ENCODE measurements at regions not wholly inside any gene's neighbourhood (a gene's known extent, or its start where the extent isn't known, plus 50 kb on each side); places are given as distances from the start of the nearest gene placed in this dataset.
"Not testable (repeated sequence)": the region's sequence is repeated elsewhere in the genome, so short reads cannot be mapped to it uniquely, and the experiment has no call there.

DNA sequence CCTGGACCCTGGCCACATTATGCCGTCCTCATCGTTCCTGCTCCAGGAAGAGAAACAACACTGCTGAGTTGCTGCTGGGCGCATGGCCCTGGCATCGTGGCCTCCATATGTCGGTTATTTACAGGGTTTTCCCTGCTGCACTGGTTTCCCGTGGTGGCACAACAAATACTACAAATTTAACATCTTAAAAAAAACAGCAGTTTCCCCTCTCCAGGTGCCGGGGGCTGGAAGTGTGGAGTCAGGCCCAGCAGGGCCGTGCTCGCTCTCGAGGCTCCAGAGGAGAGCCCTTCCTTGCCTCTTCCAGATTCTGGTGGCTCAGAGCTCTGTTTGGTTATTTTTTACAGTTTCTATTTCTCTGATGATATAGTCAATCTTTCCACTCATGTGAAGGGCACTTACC, 777.8 kb upstream of the TPTE start:
- TF ChIP-seq, protein P1, sequence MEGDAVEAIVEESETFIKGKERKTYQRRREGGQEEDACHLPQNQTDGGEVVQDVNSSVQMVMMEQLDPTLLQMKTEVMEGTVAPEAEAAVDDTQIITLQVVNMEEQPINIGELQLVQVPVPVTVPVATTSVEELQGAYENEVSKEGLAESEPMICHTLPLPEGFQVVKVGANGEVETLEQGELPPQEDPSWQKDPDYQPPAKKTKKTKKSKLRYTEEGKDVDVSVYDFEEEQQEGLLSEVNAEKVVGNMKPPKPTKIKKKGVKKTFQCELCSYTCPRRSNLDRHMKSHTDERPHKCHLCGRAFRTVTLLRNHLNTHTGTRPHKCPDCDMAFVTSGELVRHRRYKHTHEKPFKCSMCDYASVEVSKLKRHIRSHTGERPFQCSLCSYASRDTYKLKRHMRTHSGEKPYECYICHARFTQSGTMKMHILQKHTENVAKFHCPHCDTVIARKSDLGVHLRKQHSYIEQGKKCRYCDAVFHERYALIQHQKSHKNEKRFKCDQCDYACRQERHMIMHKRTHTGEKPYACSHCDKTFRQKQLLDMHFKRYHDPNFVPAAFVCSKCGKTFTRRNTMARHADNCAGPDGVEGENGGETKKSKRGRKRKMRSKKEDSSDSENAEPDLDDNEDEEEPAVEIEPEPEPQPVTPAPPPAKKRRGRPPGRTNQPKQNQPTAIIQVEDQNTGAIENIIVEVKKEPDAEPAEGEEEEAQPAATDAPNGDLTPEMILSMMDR (IDR thresholded peaks at IDR 0.05) = not testable (repeated sequence)
- TF ChIP-seq POLR2A (IDR thresholded peaks at IDR 0.05) = not testable (repeated sequence)
